Endothelial cell of umbilical vein (primary cell): ENCODE measurements at regions not wholly inside any gene's neighbourhood (a gene's known extent, or its start where the extent isn't known, plus 50 kb on each side); places are given as distances from the start of the nearest gene placed in this dataset.

ENCODE experiments used
- CTCF ChIP-seq, 2 donors: IDR thresholded peaks; 1 replicate in 1 of 2; 2 replicates in 1 of 2; pipeline ENCODE4 v1.5.1; 2011; ENCODE audit warnings: low read length in 2 of 2, mild to moderate bottlenecking in 2 of 2, moderate library complexity in 2 of 2, control low read depth in 1 of 2, inconsistent platforms in 1 of 2, low read depth in 1 of 2; ENCODE audit not compliant: insufficient read depth in 1 of 2; ENCODE audit errors: extremely low read depth in 1 of 2
- EZH2 ChIP-seq: IDR thresholded peaks from 2 replicates; pipeline ENCODE4 v1.6.1; 2012; ENCODE audit warnings: borderline replicate concordance, low read depth, mild to moderate bottlenecking, moderate library complexity, low read length, inconsistent platforms; ENCODE audit not compliant: severe bottlenecking
- GATA2 ChIP-seq: IDR thresholded peaks from 2 replicates; pipeline ENCODE4 v1.7.0; 2011; ENCODE audit warnings: low read depth, mild to moderate bottlenecking, moderate library complexity, mixed read lengths, low read length; ENCODE audit not compliant: insufficient read length, insufficient read depth
- JUN ChIP-seq: IDR thresholded peaks from 2 replicates; pipeline ENCODE4 v1.6.1; 2011; ENCODE audit warnings: borderline replicate concordance, low read depth; ENCODE audit not compliant: insufficient read length, insufficient read depth
- MAX ChIP-seq: IDR thresholded peaks from 2 replicates; pipeline ENCODE4 v1.6.1; 2011; ENCODE audit not compliant: insufficient read depth, insufficient read length
- MYC ChIP-seq: IDR thresholded peaks from one replicate; pipeline ENCODE4 v1.6.1; 2011; ENCODE audit warnings: mild to moderate bottlenecking, low read depth, low read length
- POLR2A ChIP-seq: IDR thresholded peaks from 2 replicates; pipeline ENCODE4 v1.6.1; 2012; ENCODE audit warnings: low read depth, mild to moderate bottlenecking, control low read depth, low read length
- POLR2AphosphoS5 ChIP-seq: IDR thresholded peaks from 2 replicates; pipeline ENCODE4 v1.6.1; 2012; ENCODE audit warnings: low read depth, mild to moderate bottlenecking, control low read depth, low read length, moderate library complexity; ENCODE audit not compliant: insufficient read depth

GRCh38 chrX:145919400-145919799 is 101.8 kb downstream of the SLITRK2 start:
- TF ChIP-seq GATA2, result no peak
- no peak for TF ChIP-seq CTCF (IDR thresholded peaks at IDR 0.05; ENCODE audit: extremely low read depth in 1 of 2, insufficient read depth in 1 of 2, low read depth in 1 of 2, low read length in 2 of 2)
- TF ChIP-seq POLR2AphosphoS5, result no peak
- no peak for TF ChIP-seq EZH2
- TF ChIP-seq JUN, result no peak
- no peak for TF ChIP-seq POLR2A
- TF ChIP-seq MAX, result no peak
- no peak for TF ChIP-seq MYC
